HG03159 (cell line): ENCODE measurements at regions not wholly inside any gene's neighbourhood (a gene's known extent, or its start where the extent isn't known, plus 50 kb on each side); places are given as distances from the start of the nearest gene placed in this dataset.
"Not testable (repeated sequence)": the region's sequence is repeated elsewhere in the genome, so short reads cannot be mapped to it uniquely, and the experiment has no call there.

Experiments used
- ATAC-seq: cut with Tn5 transposase; IDR thresholded peaks from one replicate; pipeline ENCODE4 v1.9.1; 2021; ENCODE audit warnings: mild to moderate bottlenecking, moderate library complexity; ENCODE audit not compliant: unreplicated experiment

- ATAC-seq, result not testable (repeated sequence)
These were observed 118.1 kb upstream of the IER5L start for GRCh38 chr9:129296195-129296594.

GRCh38 chr9:129291041-129291501 is 113.0 kb upstream of the IER5L start:
- ATAC-seq, result no peak

GRCh38 chr9:129290606-129291005 is 112.5 kb upstream of the IER5L start:
- no peak for ATAC-seq

GRCh38 chr9:129289883-129290282 is 111.8 kb upstream of the IER5L start:
- no peak for ATAC-seq

GRCh38 chr9:129289131-129289731 is 111.2 kb upstream of the IER5L start:
- ATAC-seq, result no peak

GRCh38 chr9:129287619-129288305 is 109.7 kb upstream of the IER5L start:
- ATAC-seq, result no peak

- ATAC-seq, result no peak
These were observed 108.1 kb upstream of the IER5L start for GRCh38 chr9:129285979-129286772.

GRCh38 chr9:129285382-129285781 is 107.3 kb upstream of the IER5L start:
- ATAC-seq, result no peak

- no peak for ATAC-seq
These were observed 106.7 kb upstream of the IER5L start for GRCh38 chr9:129284607-129285291.

GRCh38 chr9:129283705-129284606 is 105.9 kb upstream of the IER5L start:
- no peak for ATAC-seq

GRCh38 chr9:129283291-129283691 is 105.2 kb upstream of the IER5L start:
- ATAC-seq, result no peak

GRCh38 chr9:129282731-129283211 is 104.7 kb upstream of the IER5L start:
- no peak for ATAC-seq

- ATAC-seq, result no peak
These were observed 104.2 kb upstream of the IER5L start for GRCh38 chr9:129282272-129282671.

GRCh38 chr9:129281506-129282145 is 103.6 kb upstream of the IER5L start:
- ATAC-seq, result no peak

- ATAC-seq, result no peak
These were observed 102.7 kb upstream of the IER5L start for GRCh38 chr9:129280623-129281271.

GRCh38 chr9:129280236-129280622 is 102.2 kb upstream of the IER5L start:
- ATAC-seq, result no peak

- no peak for ATAC-seq
These were observed 100.6 kb upstream of the IER5L start for GRCh38 chr9:129278391-129279237.
